Endothelial cell of umbilical vein (primary cell): ENCODE measurements at regions not wholly inside any gene's neighbourhood (a gene's known extent, or its start where the extent isn't known, plus 50 kb on each side); places are given as distances from the start of the nearest gene placed in this dataset.

ENCODE experiments used
- BruUV-seq: library from RNA; stranded (reverse); fragments of 400-500 nt; replicated peaks from 2 replicates; lab custom pipeline; 2021; lab: Mats Ljungman, UMichigan
- CTCF ChIA-PET: fragments of 300-600, 350-600 bp; sonication (Branson Sonifier 250); formaldehyde crosslinking; loops from one replicate; lab custom pipeline; 2021; ENCODE audit warnings: antibody characterized with exemption, inconsistent platforms; lab: Charles Lee
- POLR2A ChIA-PET: fragments of 300-600, 350-600 bp; sonication (Branson Sonifier 250); formaldehyde crosslinking; loops from one replicate; lab custom pipeline; 2021; ENCODE audit warnings: antibody characterized with exemption, inconsistent platforms; lab: Charles Lee
- DNase-seq: peaks from one replicate; pipeline ENCODE4 v3.0.0-alpha.2; 2011; ENCODE audit warnings: low read depth, low spot score
- FAIRE-seq: peaks from 2 replicates; lab custom pipeline; 2011; peaks lifted over from hg19 to GRCh38; lab: Jason Lieb, UNC
- H2AFZ ChIP-seq: 2 replicates; pipeline ENCODE4 v1.6.0; 2012; ENCODE audit warnings: low read depth, low read length, control low read depth, inconsistent platforms
- H3K27ac ChIP-seq: 2 replicates; pipeline ENCODE4 v1.5.1; 2011; ENCODE audit warnings: low read depth, mild to moderate bottlenecking, control low read depth, low read length, moderate library complexity; ENCODE audit not compliant: insufficient read depth
- H3K27me3 ChIP-seq, 2 experiments: 2 replicates each; pipeline versions ENCODE4 v1.6.0 to v1.6.1; 2011; ENCODE audit warnings: low read length in 2 of 2, mixed read lengths in 1 of 2; ENCODE audit not compliant: control insufficient read depth in 2 of 2, insufficient read depth in 2 of 2
- H3K36me3 ChIP-seq, 2 experiments: 2 replicates in 1 of 2; 3 replicates in 1 of 2; pipeline ENCODE4 v1.5.1; 2011; ENCODE audit warnings: low read length in 2 of 2, mild to moderate bottlenecking in 1 of 2, moderate library complexity in 1 of 2; ENCODE audit not compliant: control insufficient read depth in 2 of 2, insufficient read depth in 2 of 2; ENCODE audit errors: extremely low read depth in 1 of 2
- H3K4me1 ChIP-seq: 3 replicates; pipeline ENCODE4 v1.5.1; 2011; ENCODE audit warnings: mild to moderate bottlenecking, low read length; ENCODE audit not compliant: control insufficient read depth, insufficient read depth; ENCODE audit errors: extremely low read depth
- H3K4me2 ChIP-seq: 2 replicates; pipeline ENCODE4 v1.6.1; 2011; ENCODE audit warnings: low read length, control low read depth, mixed read lengths; ENCODE audit not compliant: insufficient read depth
- H3K4me3 ChIP-seq, 3 experiments: fragments of 200-600 bp in 1 of 3; sonication (generic), shearing (Covaris generic) in 1 of 3; replicated peaks in 1 of 3; 2 replicates each; pipeline ENCODE4 v1.5.1; 2011 to 2016; ENCODE audit warnings: control low read depth in 3 of 3, low read length in 3 of 3, mild to moderate bottlenecking in 2 of 3, inconsistent platforms in 1 of 3, low read depth in 1 of 3, moderate library complexity in 1 of 3; ENCODE audit not compliant: insufficient read depth in 1 of 3
- H3K79me2 ChIP-seq: 2 replicates; pipeline ENCODE4 v1.6.0; 2012; ENCODE audit warnings: low read length, inconsistent platforms; ENCODE audit not compliant: control insufficient read depth, insufficient read depth
- H3K9ac ChIP-seq: replicated peaks from 2 replicates; pipeline ENCODE3; 2011; ENCODE audit warnings: low read length, control low read depth; ENCODE audit not compliant: insufficient read depth; ENCODE audit errors: extremely low read depth
- H3K9me1 ChIP-seq: replicated peaks from 3 replicates; pipeline ENCODE4 v1.6.0; 2011; ENCODE audit warnings: mild to moderate bottlenecking, low read length; ENCODE audit not compliant: control insufficient read depth, insufficient read depth; ENCODE audit errors: extremely low read depth
- H3K9me3 ChIP-seq: replicated peaks from 2 replicates; pipeline ENCODE4 v1.5.1; 2012; ENCODE audit warnings: low read length, inconsistent platforms; ENCODE audit not compliant: control insufficient read depth, insufficient read depth
- H4K20me1 ChIP-seq: replicated peaks from 2 replicates; pipeline ENCODE3; 2011; ENCODE audit warnings: mild to moderate bottlenecking, low read length; ENCODE audit not compliant: control insufficient read depth, insufficient read depth; ENCODE audit errors: extremely low read depth
- CTCF ChIP-seq, 2 donors: IDR thresholded peaks; 1 replicate in 1 of 2; 2 replicates in 1 of 2; pipeline ENCODE4 v1.5.1; 2011; ENCODE audit warnings: low read length in 2 of 2, mild to moderate bottlenecking in 2 of 2, moderate library complexity in 2 of 2, control low read depth in 1 of 2, inconsistent platforms in 1 of 2, low read depth in 1 of 2; ENCODE audit not compliant: insufficient read depth in 1 of 2; ENCODE audit errors: extremely low read depth in 1 of 2
- EZH2 ChIP-seq: IDR thresholded peaks from 2 replicates; pipeline ENCODE4 v1.6.1; 2012; ENCODE audit warnings: borderline replicate concordance, low read depth, mild to moderate bottlenecking, moderate library complexity, low read length, inconsistent platforms; ENCODE audit not compliant: severe bottlenecking
- FOS ChIP-seq: IDR thresholded peaks from 2 replicates; pipeline ENCODE4 v1.6.1; 2011; ENCODE audit warnings: mild to moderate bottlenecking, low read length, moderate library complexity, borderline replicate concordance; ENCODE audit not compliant: insufficient read depth
- GATA2 ChIP-seq: IDR thresholded peaks from 2 replicates; pipeline ENCODE4 v1.7.0; 2011; ENCODE audit warnings: low read depth, mild to moderate bottlenecking, moderate library complexity, mixed read lengths, low read length; ENCODE audit not compliant: insufficient read length, insufficient read depth
- JUN ChIP-seq: IDR thresholded peaks from 2 replicates; pipeline ENCODE4 v1.6.1; 2011; ENCODE audit warnings: borderline replicate concordance, low read depth; ENCODE audit not compliant: insufficient read length, insufficient read depth
- MAX ChIP-seq: IDR thresholded peaks from 2 replicates; pipeline ENCODE4 v1.6.1; 2011; ENCODE audit not compliant: insufficient read depth, insufficient read length
- MYC ChIP-seq: IDR thresholded peaks from one replicate; pipeline ENCODE4 v1.6.1; 2011; ENCODE audit warnings: mild to moderate bottlenecking, low read depth, low read length
- POLR2A ChIP-seq: IDR thresholded peaks from 2 replicates; pipeline ENCODE4 v1.6.1; 2012; ENCODE audit warnings: low read depth, mild to moderate bottlenecking, control low read depth, low read length
- POLR2AphosphoS5 ChIP-seq: IDR thresholded peaks from 2 replicates; pipeline ENCODE4 v1.6.1; 2012; ENCODE audit warnings: low read depth, mild to moderate bottlenecking, control low read depth, low read length, moderate library complexity; ENCODE audit not compliant: insufficient read depth
- dilution Hi-C: fragments of 300-500 bp; cut with MboI; formaldehyde crosslinking; loops from one replicate; pipeline ENCODE4 v1.15.0; 2019; ENCODE audit warnings: low sequenced_read_pairs; ENCODE audit not compliant: extremely low pct_ligation_motif_present
- intact Hi-C: fragments of 100-400 bp; cut with micrococcal nuclease; formaldehyde crosslinking; loops from one replicate; pipeline ENCODE4 v1.10.0; 2022

GRCh38 chr15:47397655-47398054, 319.6 kb upstream of the SEMA6D start:
- peak; percentile 41 for DNase-seq
- CTCF ChIA-PET, result interaction anchor here (0.8 kb wide), 1 partner anchor 13 kb away, joined by 4 read pairs; no protein-coding TSS in a partner anchor
- peak; percentile 46 for FAIRE-seq

GRCh38 chr15:47398132-47398531, 319.2 kb upstream of the SEMA6D start:
- no TSS peak for BruUV-seq
- CTCF ChIA-PET, result no interaction called here
- H2AFZ ChIP-seq, result no peak overlapping the region
- H3K9me1 ChIP-seq, result no peaks in the 10 kb centered on the region
- peaks cover 13% of the 10 kb centered on the region for H3K4me1 ChIP-seq
- intact Hi-C loops (loop anchor here (1.0 kb wide), 1 partner anchor 49 kb away; no protein-coding TSS in a partner anchor), dilution Hi-C loops (no loop called here)
- no peak overlapping the region for H3K9ac ChIP-seq
- DNase-seq (no peak), FAIRE-seq (peak; percentile 8)
- H3K79me2 ChIP-seq, result no peaks in the 10 kb centered on the region
- H3K27ac ChIP-seq, result no peak overlapping the region
- POLR2A ChIA-PET, result no interaction called here
- no peaks in the 10 kb centered on the region for H3K27me3 ChIP-seq
- peak; percentile 16 for TF ChIP-seq GATA2
- TF ChIP-seq FOS, result no peak
- no peak for TF ChIP-seq MAX
- no peak for TF ChIP-seq EZH2
- no peak for TF ChIP-seq MYC
- TF ChIP-seq CTCF (IDR thresholded peaks at IDR 0.05; ENCODE audit: extremely low read depth in 1 of 2, insufficient read depth in 1 of 2, low read depth in 1 of 2, low read length in 2 of 2), result no peak
- TF ChIP-seq POLR2AphosphoS5, result no peak
- H3K4me2 ChIP-seq, result no peak overlapping the region
- no peaks in the 10 kb centered on the region for H3K36me3 ChIP-seq
- H3K9me3 ChIP-seq, result no peaks in the 10 kb centered on the region
- no peaks in the 10 kb centered on the region for H4K20me1 ChIP-seq
- no peak overlapping the region for H3K4me3 ChIP-seq

More at GRCh38 chr15:47397655-47398054, 319.6 kb upstream of the SEMA6D start:
- intact Hi-C loops (loop anchor here (1.0 kb wide), 2 partner anchors 13 to 48 kb away; no protein-coding TSS in a partner anchor), dilution Hi-C loops (no loop called here)
- Histone ChIP-seq H3K79me2 (no peaks in the 10 kb centered on the region), H3K4me1 (peaks cover 13% of the 10 kb centered on the region), H3K9me1 (no peaks in the 10 kb centered on the region), H2AFZ (no peak overlapping the region), H3K27me3 (no peaks in the 10 kb centered on the region), H3K4me2 (no peak overlapping the region), H3K27ac (no peak overlapping the region), H4K20me1 (no peaks in the 10 kb centered on the region), H3K36me3 (no peaks in the 10 kb centered on the region), H3K4me3 (no peak overlapping the region), H3K9ac (no peak overlapping the region), H3K9me3 (no peaks in the 10 kb centered on the region)
- no peak for TF ChIP-seq CTCF (IDR thresholded peaks at IDR 0.05; ENCODE audit: extremely low read depth in 1 of 2, insufficient read depth in 1 of 2, low read depth in 1 of 2, low read length in 2 of 2)
- TF ChIP-seq JUN, result peak; percentile 35
- TF ChIP-seq POLR2A, result no peak
- no TSS peak for BruUV-seq
- POLR2A ChIA-PET, result no interaction called here
